ENCODE measurements at regions not wholly inside any gene's neighbourhood (a gene's known extent, or its start where the extent isn't known, plus 50 kb on each side); places are given as distances from the start of the nearest gene placed in this dataset.
"Not testable (repeated sequence)": the region's sequence is repeated elsewhere in the genome, so short reads cannot be mapped to it uniquely, and the experiment has no call there.

- H3K4me1 Mint-ChIP-seq (ENCODE audit: low read depth) = no peaks in the 10 kb centered on the region
- POLR2A ChIA-PET = no interaction called here
These were observed 735.6 kb upstream of the MBL2 start for GRCh38 chr10:53508197-53508596.

GRCh38 chr10:53504492-53504891 is 731.9 kb upstream of the MBL2 start:
- H3K27me3 ChIP-seq (ENCODE audit: control insufficient read depth in 1 of 2, insufficient read depth in 2 of 2, low read length in 2 of 2); ATAC-seq (ENCODE audit: poor library complexity); H3K9me3 Mint-ChIP-seq; DNase-seq; H3K27ac ChIP-seq (ENCODE audit: low read depth in 1 of 2, low read length in 2 of 2); H3K36me3 ChIP-seq (ENCODE audit: insufficient read depth, low read length); H3K4me3 ChIP-seq (ENCODE audit: low read length); H3K27me3 Mint-ChIP-seq; H3K4me1 Mint-ChIP-seq (ENCODE audit: low read depth); H3K36me3 Mint-ChIP-seq (ENCODE audit: low read depth); intact Hi-C loops (cut with DNase I, micrococcal nuclease); H3K4me1 ChIP-seq (ENCODE audit: insufficient read depth, low read length); POLR2A ChIA-PET; H3K9me3 ChIP-seq (ENCODE audit: control insufficient read depth in 1 of 2, insufficient read depth in 1 of 2, low read length in 2 of 2); CTCF ChIA-PET; H3K27ac Mint-ChIP-seq; H3K4me3 Mint-ChIP-seq: not testable (repeated sequence)

More at GRCh38 chr10:53508197-53508596, 735.6 kb upstream of the MBL2 start:
- no peak overlapping the region for H3K4me3 ChIP-seq (ENCODE audit: low read length)
- H3K27ac Mint-ChIP-seq = no peak overlapping the region
- no peaks in the 10 kb centered on the region for H3K27me3 Mint-ChIP-seq
- ATAC-seq (ENCODE audit: poor library complexity) = no peak
- H3K36me3 ChIP-seq (ENCODE audit: insufficient read depth, low read length) = no peaks in the 10 kb centered on the region
- peaks cover 3% of the 10 kb centered on the region for H3K9me3 Mint-ChIP-seq
- H3K36me3 Mint-ChIP-seq (ENCODE audit: low read depth) = no peaks in the 10 kb centered on the region
- H3K4me1 ChIP-seq (ENCODE audit: insufficient read depth, low read length) = no peaks in the 10 kb centered on the region
- no peak overlapping the region for H3K27ac ChIP-seq (ENCODE audit: low read depth in 1 of 2, low read length in 2 of 2)
- no peak overlapping the region for H3K4me3 Mint-ChIP-seq
- intact Hi-C loops (cut with DNase I, micrococcal nuclease) = no loop called here
- CTCF ChIA-PET = no interaction called here
- TF ChIP-seq, protein P1, sequence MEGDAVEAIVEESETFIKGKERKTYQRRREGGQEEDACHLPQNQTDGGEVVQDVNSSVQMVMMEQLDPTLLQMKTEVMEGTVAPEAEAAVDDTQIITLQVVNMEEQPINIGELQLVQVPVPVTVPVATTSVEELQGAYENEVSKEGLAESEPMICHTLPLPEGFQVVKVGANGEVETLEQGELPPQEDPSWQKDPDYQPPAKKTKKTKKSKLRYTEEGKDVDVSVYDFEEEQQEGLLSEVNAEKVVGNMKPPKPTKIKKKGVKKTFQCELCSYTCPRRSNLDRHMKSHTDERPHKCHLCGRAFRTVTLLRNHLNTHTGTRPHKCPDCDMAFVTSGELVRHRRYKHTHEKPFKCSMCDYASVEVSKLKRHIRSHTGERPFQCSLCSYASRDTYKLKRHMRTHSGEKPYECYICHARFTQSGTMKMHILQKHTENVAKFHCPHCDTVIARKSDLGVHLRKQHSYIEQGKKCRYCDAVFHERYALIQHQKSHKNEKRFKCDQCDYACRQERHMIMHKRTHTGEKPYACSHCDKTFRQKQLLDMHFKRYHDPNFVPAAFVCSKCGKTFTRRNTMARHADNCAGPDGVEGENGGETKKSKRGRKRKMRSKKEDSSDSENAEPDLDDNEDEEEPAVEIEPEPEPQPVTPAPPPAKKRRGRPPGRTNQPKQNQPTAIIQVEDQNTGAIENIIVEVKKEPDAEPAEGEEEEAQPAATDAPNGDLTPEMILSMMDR (IDR thresholded peaks at IDR 0.05) = no peak
- H3K9me3 ChIP-seq (ENCODE audit: control insufficient read depth in 1 of 2, insufficient read depth in 1 of 2, low read length in 2 of 2) = no peaks in the 10 kb centered on the region
- no peaks in the 10 kb centered on the region for H3K27me3 ChIP-seq (ENCODE audit: control insufficient read depth in 1 of 2, insufficient read depth in 2 of 2, low read length in 2 of 2)
- DNase-seq = no peak

DNA sequence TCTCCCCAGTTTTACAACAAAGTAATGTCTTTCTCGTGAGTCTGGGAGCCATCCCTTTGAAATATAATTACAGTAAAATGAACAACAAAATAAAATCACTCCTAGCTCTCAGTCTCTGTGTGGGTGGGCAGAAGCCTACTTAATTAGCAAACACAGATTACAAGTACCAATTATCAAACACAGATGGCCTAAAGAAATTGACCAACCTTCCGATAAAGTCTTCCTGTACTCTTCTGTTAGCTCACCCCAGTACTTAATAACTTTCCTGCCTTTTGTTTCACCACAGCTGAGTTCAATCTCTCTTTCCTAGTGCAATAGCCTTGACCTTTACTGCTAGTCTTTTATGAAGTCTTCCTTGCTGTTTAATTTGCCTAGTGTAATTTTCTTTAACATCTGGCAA is 719.2 kb upstream of the MBL2 start:
- H3K4me1 Mint-ChIP-seq (ENCODE audit: low read depth) = no peaks in the 10 kb centered on the region
- H3K4me1 ChIP-seq (ENCODE audit: insufficient read depth, low read length) = no peaks in the 10 kb centered on the region
- ATAC-seq (ENCODE audit: poor library complexity) (no peak), DNase-seq (no peak)
- H3K9me3 ChIP-seq (ENCODE audit: control insufficient read depth in 1 of 2, insufficient read depth in 1 of 2, low read length in 2 of 2) = peaks cover 0 to 7% of the 10 kb centered on the region in 2 experiments
- H3K27ac Mint-ChIP-seq = no peak overlapping the region
- TF ChIP-seq, protein P1 (IDR thresholded peaks at IDR 0.05) = no peak
- no peaks in the 10 kb centered on the region for H3K36me3 Mint-ChIP-seq (ENCODE audit: low read depth)
- H3K4me3 ChIP-seq (ENCODE audit: low read length) = no peak overlapping the region
- no peaks in the 10 kb centered on the region for H3K27me3 ChIP-seq (ENCODE audit: control insufficient read depth in 1 of 2, insufficient read depth in 2 of 2, low read length in 2 of 2)
- H3K27me3 Mint-ChIP-seq = no peaks in the 10 kb centered on the region
- H3K9me3 Mint-ChIP-seq = peaks cover 15% of the 10 kb centered on the region
- POLR2A ChIA-PET = no interaction called here
- H3K4me3 Mint-ChIP-seq = no peak overlapping the region
- intact Hi-C loops (cut with DNase I, micrococcal nuclease) = no loop called here
- H3K27ac ChIP-seq (ENCODE audit: low read depth in 1 of 2, low read length in 2 of 2) = no peak overlapping the region
- no peaks in the 10 kb centered on the region for H3K36me3 ChIP-seq (ENCODE audit: insufficient read depth, low read length)
- CTCF ChIA-PET = no interaction called here

DNA sequence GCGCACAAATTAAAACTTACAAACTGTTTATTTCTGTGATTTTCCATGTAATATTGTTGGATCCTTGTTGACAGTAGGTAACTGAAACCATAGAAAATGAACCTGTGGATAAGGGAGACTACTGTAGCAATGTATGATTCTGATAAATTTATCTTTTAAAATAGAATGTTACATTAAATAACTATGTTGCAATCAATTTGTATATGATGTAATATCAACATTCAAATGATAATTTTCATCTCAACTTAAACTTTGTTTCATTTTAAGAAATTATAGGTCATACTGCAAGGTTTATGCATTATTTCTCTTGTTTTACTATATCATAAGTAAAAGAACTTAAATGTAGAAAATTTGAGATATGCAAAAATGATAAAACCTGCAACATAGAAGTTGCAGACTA is 718.0 kb upstream of the MBL2 start:
- ChIA-PET POLR2A (no interaction called here), CTCF (no interaction called here)
- no peaks in the 10 kb centered on the region for H3K4me1 Mint-ChIP-seq (ENCODE audit: low read depth)
- Histone ChIP-seq H3K27ac (ENCODE audit: low read depth in 1 of 2, low read length in 2 of 2) (no peak overlapping the region), H3K9me3 (ENCODE audit: control insufficient read depth in 1 of 2, insufficient read depth in 1 of 2, low read length in 2 of 2) (peaks cover 0 to 7% of the 10 kb centered on the region in 2 experiments), H3K27me3 (ENCODE audit: control insufficient read depth in 1 of 2, insufficient read depth in 2 of 2, low read length in 2 of 2) (no peaks in the 10 kb centered on the region), H3K4me3 (ENCODE audit: low read length) (no peak overlapping the region), H3K4me1 (ENCODE audit: insufficient read depth, low read length) (no peaks in the 10 kb centered on the region), H3K36me3 (ENCODE audit: insufficient read depth, low read length) (no peaks in the 10 kb centered on the region)
- H3K27me3 Mint-ChIP-seq = no peaks in the 10 kb centered on the region
- H3K9me3 Mint-ChIP-seq = peaks cover 24% of the 10 kb centered on the region
- H3K27ac Mint-ChIP-seq = no peak overlapping the region
- TF ChIP-seq, protein P1 (IDR thresholded peaks at IDR 0.05) = no peak
- DNase-seq (no peak), ATAC-seq (ENCODE audit: poor library complexity) (no peak)
- H3K4me3 Mint-ChIP-seq = no peak overlapping the region
- no peaks in the 10 kb centered on the region for H3K36me3 Mint-ChIP-seq (ENCODE audit: low read depth)
- intact Hi-C loops (cut with DNase I, micrococcal nuclease) = no loop called here
